NT2/D1 (cell line): ENCODE measurements at regions not wholly inside any gene's neighbourhood (a gene's known extent, or its start where the extent isn't known, plus 50 kb on each side); places are given as distances from the start of the nearest gene placed in this dataset.

Source experiments
- YY1 ChIP-seq: IDR thresholded peaks from 2 replicates; pipeline ENCODE4 v1.6.1; 2011; ENCODE audit not compliant: insufficient read length, insufficient read depth
- ZNF274 ChIP-seq: IDR thresholded peaks from 2 replicates; pipeline ENCODE4 v1.6.1; 2011; ENCODE audit warnings: mild to moderate bottlenecking, low read depth, low read length

GRCh38 chr5:74094782-74095108 lies 468.7 kb downstream of the ARHGEF28 start:
- TF ChIP-seq ZNF274 (no peak), YY1 (no peak)
